Neutrophil (primary cell): ENCODE measurements at regions not wholly inside any gene's neighbourhood (a gene's known extent, or its start where the extent isn't known, plus 50 kb on each side); places are given as distances from the start of the nearest gene placed in this dataset.

Source experiments
- H3K27ac ChIP-seq: fragments of 200-600 bp; sonication (generic); 2 replicates; pipeline ENCODE4 v1.5.1; 2016; ENCODE audit warnings: mild to moderate bottlenecking, moderate library complexity
- H3K27me3 ChIP-seq: fragments of 200-600 bp; sonication (generic); 2 replicates; pipeline ENCODE4 v1.6.0; 2016; ENCODE audit warnings: mild to moderate bottlenecking
- H3K36me3 ChIP-seq: fragments of 200-600 bp; sonication (generic); 2 replicates; pipeline ENCODE4 v1.5.1; 2017
- H3K4me1 ChIP-seq, 2 experiments: fragments of 200-600 bp in 1 of 2; sonication (generic) in 1 of 2; 1 replicate in 1 of 2; 2 replicates in 1 of 2; pipeline versions ENCODE4 v1.5.1 to v1.6.1; 2013 to 2016; ENCODE audit warnings: low read depth in 1 of 2, low read length in 1 of 2, mild to moderate bottlenecking in 1 of 2, moderate library complexity in 1 of 2; ENCODE audit not compliant: control insufficient read depth in 1 of 2, insufficient read depth in 1 of 2
- H3K4me3 ChIP-seq, 2 experiments: fragments of 200-600 bp in 1 of 2; sonication (generic) in 1 of 2; 1 replicate in 1 of 2; 2 replicates in 1 of 2; pipeline ENCODE4 v1.5.1; 2013 to 2016; ENCODE audit warnings: low read depth in 1 of 2, low read length in 1 of 2, mild to moderate bottlenecking in 1 of 2, moderate library complexity in 1 of 2
- H3K9me3 ChIP-seq: fragments of 200-600 bp; sonication (generic); 2 replicates; pipeline ENCODE4 v1.5.1; 2016
- CTCF ChIP-seq: fragments of 200-600 bp; sonication (generic); IDR thresholded peaks from 2 replicates; pipeline ENCODE4 v1.5.1; 2016; ENCODE audit warnings: antibody characterized with exemption

- no peaks in the 10 kb centered on the region for H3K36me3 ChIP-seq
- TF ChIP-seq CTCF, result no peak
These were observed 153.8 kb downstream of the RAP2B start for GRCh38 chr3:153315781-153316180.

GRCh38 chr3:153319705-153320554, 157.9 kb downstream of the RAP2B start:
- no peak for TF ChIP-seq CTCF

More at GRCh38 chr3:153315781-153316180, 153.8 kb downstream of the RAP2B start:
- H3K4me3 ChIP-seq, result no peak overlapping the region
- H3K27me3 ChIP-seq, result no peaks in the 10 kb centered on the region
- peaks cover 0 to 4% of the 10 kb centered on the region in 2 experiments for H3K4me1 ChIP-seq
- no peak overlapping the region for H3K27ac ChIP-seq
- H3K9me3 ChIP-seq, result no peaks in the 10 kb centered on the region

GRCh38 chr3:153320585-153321128, 158.6 kb downstream of the RAP2B start:
- H3K4me1 ChIP-seq, result no peaks in the 10 kb centered on the region
- H3K27me3 ChIP-seq, result no peaks in the 10 kb centered on the region
- no peaks in the 10 kb centered on the region for H3K9me3 ChIP-seq
- no peak overlapping the region for H3K27ac ChIP-seq
- H3K4me3 ChIP-seq, result no peak overlapping the region
- no peak for TF ChIP-seq CTCF
- H3K36me3 ChIP-seq, result no peaks in the 10 kb centered on the region

More at GRCh38 chr3:153319705-153320554, 157.9 kb downstream of the RAP2B start:
- Histone ChIP-seq H3K36me3 (no peaks in the 10 kb centered on the region), H3K4me3 (no peak overlapping the region), H3K27me3 (no peaks in the 10 kb centered on the region), H3K4me1 (no peaks in the 10 kb centered on the region), H3K27ac (no peak overlapping the region), H3K9me3 (no peaks in the 10 kb centered on the region)

GRCh38 chr3:153328690-153329089, 166.7 kb downstream of the RAP2B start:
- Histone ChIP-seq H3K27ac (no peak overlapping the region), H3K4me1 (no peaks in the 10 kb centered on the region), H3K9me3 (no peaks in the 10 kb centered on the region), H3K27me3 (no peaks in the 10 kb centered on the region), H3K4me3 (no peak overlapping the region), H3K36me3 (no peaks in the 10 kb centered on the region)
- no peak for TF ChIP-seq CTCF

- Histone ChIP-seq H3K4me1 (no peaks in the 10 kb centered on the region), H3K27ac (no peak overlapping the region), H3K9me3 (no peaks in the 10 kb centered on the region), H3K36me3 (no peaks in the 10 kb centered on the region), H3K4me3 (no peak overlapping the region), H3K27me3 (no peaks in the 10 kb centered on the region)
- TF ChIP-seq CTCF, result no peak
These were observed 168.9 kb downstream of the RAP2B start for GRCh38 chr3:153330901-153331300.
